H1 (cell line): ENCODE measurements at regions not wholly inside any gene's neighbourhood (a gene's known extent, or its start where the extent isn't known, plus 50 kb on each side); places are given as distances from the start of the nearest gene placed in this dataset.

Experiments used
- CTCF ChIA-PET: fragments of 300-600 bp; sonication (Branson Sonifier 250); formaldehyde crosslinking; loops from one replicate; lab custom pipeline; 2021; ENCODE audit not compliant: partially characterized antibody; lab: Charles Lee
- POLR2A ChIA-PET: fragments of 300-600 bp; sonication (Branson Sonifier 250); formaldehyde crosslinking; loops from one replicate; lab custom pipeline; 2021; ENCODE audit warnings: inconsistent platforms; ENCODE audit not compliant: partially characterized antibody; lab: Charles Lee
- DNase-seq, 2 experiments: peaks; one replicate each; pipeline versions ENCODE4 v3.0.0 to v3.0.0-alpha.2; 2010 to 2022; ENCODE audit warnings: low spot score in 2 of 2, low read depth in 1 of 2, mixed read lengths in 1 of 2
- FAIRE-seq: peaks from 2 replicates; lab custom pipeline; 2011; peaks lifted over from hg19 to GRCh38; lab: Jason Lieb, UNC
- H2AFZ ChIP-seq: 2 replicates; pipeline ENCODE4 v1.8.1; 2012; ENCODE audit warnings: low read length, inconsistent platforms
- H2AK5ac ChIP-seq: 2 replicates; pipeline ENCODE4 v1.6.1; 2013; ENCODE audit warnings: low read depth, low read length
- H2BK120ac ChIP-seq: replicated peaks from 2 replicates; pipeline ENCODE3; 2013; ENCODE audit warnings: low read depth, low read length, inconsistent platforms
- H2BK12ac ChIP-seq: 2 replicates; pipeline ENCODE4 v1.6.1; 2013; ENCODE audit warnings: low read depth, low read length
- H2BK15ac ChIP-seq: 2 replicates; pipeline ENCODE4 v1.6.1; 2013; ENCODE audit warnings: low read length
- H2BK20ac ChIP-seq: 2 replicates; pipeline ENCODE4 v1.6.1; 2013; ENCODE audit warnings: low read length
- H2BK5ac ChIP-seq: 2 replicates; pipeline ENCODE4 v1.6.1; 2013; ENCODE audit warnings: low read depth, low read length
- H3K14ac ChIP-seq: 2 replicates; pipeline ENCODE4 v1.6.1; 2013; ENCODE audit warnings: inconsistent platforms; ENCODE audit not compliant: insufficient read length
- H3K18ac ChIP-seq: 2 replicates; pipeline ENCODE4 v1.6.1; 2013; ENCODE audit warnings: low read length; ENCODE audit errors: extremely low read depth
- H3K23ac ChIP-seq: 2 replicates; pipeline ENCODE4 v1.6.1; 2013; ENCODE audit warnings: inconsistent platforms; ENCODE audit not compliant: insufficient read length
- H3K23me2 ChIP-seq: 2 replicates; pipeline ENCODE4 v1.6.1; 2013; ENCODE audit warnings: low read depth, low read length
- H3K27ac ChIP-seq: 2 replicates; pipeline ENCODE4 v1.6.1; 2011; ENCODE audit warnings: low read depth, low read length, inconsistent platforms
- H3K27me3 ChIP-seq, 4 experiments: replicated peaks in 1 of 4; 1 replicate in 1 of 4; 2 replicates in 3 of 4; pipeline versions ENCODE4 v1.6.1 to v1.8.1; 2011 to 2013; ENCODE audit warnings: low read length in 3 of 4, mild to moderate bottlenecking in 3 of 4, inconsistent platforms in 2 of 4, mixed read lengths in 2 of 4, moderate library complexity in 1 of 4; ENCODE audit not compliant: control insufficient read depth in 3 of 4, insufficient read depth in 3 of 4; ENCODE audit errors: extremely low read depth in 1 of 4
- H3K36me3 ChIP-seq, 4 experiments: 2 replicates each; pipeline versions ENCODE4 v1.6.1 to v1.8.1; 2011 to 2013; ENCODE audit warnings: mild to moderate bottlenecking in 4 of 4, low read length in 3 of 4, moderate library complexity in 2 of 4, control low read depth in 1 of 4, inconsistent platforms in 1 of 4; ENCODE audit not compliant: insufficient read depth in 4 of 4, control insufficient read depth in 2 of 4
- H3K4ac ChIP-seq: replicated peaks from 2 replicates; pipeline ENCODE3; 2013; ENCODE audit warnings: low read length, low read depth, mixed read lengths, inconsistent platforms; ENCODE audit not compliant: insufficient read length
- H3K4me1 ChIP-seq, 4 experiments: replicated peaks in 1 of 4; 1 replicate in 1 of 4; 2 replicates in 3 of 4; pipeline versions ENCODE4 v1.6.1 to v1.8.1; 2011 to 2013; ENCODE audit warnings: low read length in 3 of 4, inconsistent platforms in 2 of 4, mixed read lengths in 1 of 4; ENCODE audit not compliant: insufficient read depth in 4 of 4, control insufficient read depth in 3 of 4
- H3K4me2 ChIP-seq, 2 experiments: 2 replicates each; pipeline versions ENCODE4 v1.6.1 to v1.8.1; 2011 to 2013; ENCODE audit warnings: low read depth in 2 of 2, low read length in 2 of 2, control low read depth in 1 of 2, inconsistent platforms in 1 of 2, mild to moderate bottlenecking in 1 of 2; ENCODE audit not compliant: insufficient read depth in 1 of 2
- H3K4me3 ChIP-seq, 4 experiments: fragments of 200-600, 300-600 bp in 1 of 4; sonication (generic), shearing (Covaris generic), sonication (Bioruptor Twin) in 1 of 4; 2 replicates each; pipeline versions ENCODE4 v1.5.1 to v1.8.1; 2011 to 2016; ENCODE audit warnings: low read length in 4 of 4, low read depth in 3 of 4, control low read depth in 2 of 4, inconsistent platforms in 2 of 4, mild to moderate bottlenecking in 2 of 4, mixed read lengths in 1 of 4, moderate library complexity in 1 of 4; ENCODE audit not compliant: insufficient read depth in 2 of 4; ENCODE audit errors: extremely low read depth in 1 of 4
- H3K56ac ChIP-seq: replicated peaks from 2 replicates; pipeline ENCODE3; 2013; ENCODE audit warnings: low read depth, mild to moderate bottlenecking, mixed read lengths, low read length, inconsistent platforms; ENCODE audit not compliant: insufficient read length
- H3K79me1 ChIP-seq: 2 replicates; pipeline ENCODE4 v1.6.1; 2013; ENCODE audit warnings: low read depth, low read length, control low read depth
- H3K79me2 ChIP-seq, 2 experiments: 2 replicates each; pipeline versions ENCODE4 v1.6.1 to v1.8.1; 2012 to 2013; ENCODE audit warnings: low read length in 2 of 2, mild to moderate bottlenecking in 2 of 2, inconsistent platforms in 1 of 2; ENCODE audit not compliant: insufficient read depth in 2 of 2, control insufficient read depth in 1 of 2
- H3K9ac ChIP-seq, 4 experiments: replicated peaks in 1 of 4; 1 replicate in 1 of 4; 2 replicates in 3 of 4; pipeline versions ENCODE4 v1.6.1 to v1.8.1; 2011 to 2013; ENCODE audit warnings: low read depth in 3 of 4, low read length in 3 of 4, control low read depth in 2 of 4, mild to moderate bottlenecking in 2 of 4, moderate library complexity in 2 of 4, inconsistent platforms in 1 of 4; ENCODE audit errors: extremely low read depth in 1 of 4
- H3K9me3 ChIP-seq, 2 experiments: 2 replicates each; pipeline versions ENCODE4 v1.6.1 to v1.8.1; 2012 to 2013; ENCODE audit warnings: mild to moderate bottlenecking in 2 of 2, moderate library complexity in 2 of 2, control low read depth in 1 of 2, inconsistent platforms in 1 of 2, low read depth in 1 of 2, low read length in 1 of 2, mixed read lengths in 1 of 2; ENCODE audit not compliant: insufficient read depth in 2 of 2
- H4K20me1 ChIP-seq, 2 experiments: replicated peaks in 1 of 2; 2 replicates each; pipeline versions ENCODE3 to v1.8.1; 2011 to 2013; ENCODE audit warnings: inconsistent platforms in 2 of 2, low read length in 2 of 2, mild to moderate bottlenecking in 1 of 2; ENCODE audit not compliant: insufficient read depth in 2 of 2, control insufficient read depth in 1 of 2
- H4K5ac ChIP-seq: 2 replicates; pipeline ENCODE4 v1.6.1; 2013; ENCODE audit warnings: low read length, low read depth, mixed read lengths, inconsistent platforms; ENCODE audit not compliant: insufficient read length
- H4K8ac ChIP-seq: 2 replicates; pipeline ENCODE4 v1.8.0; 2013; ENCODE audit warnings: mild to moderate bottlenecking, moderate library complexity, low read length, inconsistent platforms; ENCODE audit not compliant: insufficient read depth; ENCODE audit errors: extremely low read depth
- H4K91ac ChIP-seq: replicated peaks from 2 replicates; pipeline ENCODE3; 2013; ENCODE audit warnings: low read length, mixed read lengths, inconsistent platforms; ENCODE audit not compliant: insufficient read length
- BCL11A ChIP-seq, 2 experiments: IDR thresholded peaks; one replicate each; pipeline ENCODE4 v1.6.1; 2011; ENCODE audit warnings: low read depth in 2 of 2, low read length in 2 of 2, mild to moderate bottlenecking in 2 of 2
- CBX8 ChIP-seq: fragments of 300-800, 300-1000 bp; sonication (generic); IDR thresholded peaks from 2 replicates; pipeline ENCODE4 v1.7.1; 2016; ENCODE audit warnings: low read depth, low read length, borderline replicate concordance
- CHD2 ChIP-seq: IDR thresholded peaks from 2 replicates; pipeline ENCODE4 v1.6.1; 2012; ENCODE audit warnings: low read length, improper control_type of control experiment
- RAD21 ChIP-seq, 2 experiments: IDR thresholded peaks in 1 of 2; conservative IDR thresholded peaks in 1 of 2; 2 replicates each; pipeline ENCODE4 v1.6.1; 2011; ENCODE audit warnings: low read depth in 2 of 2, low read length in 2 of 2, improper control_type of control experiment in 1 of 2, inconsistent platforms in 1 of 2, mild to moderate bottlenecking in 1 of 2, moderate library complexity in 1 of 2
- SP2 ChIP-seq: IDR thresholded peaks from 2 replicates; pipeline ENCODE4 v1.6.1; 2012; ENCODE audit warnings: mild to moderate bottlenecking, low read length, inconsistent platforms
- SRF ChIP-seq: IDR thresholded peaks from 2 replicates; pipeline ENCODE4 v1.6.1; 2011; ENCODE audit warnings: mild to moderate bottlenecking, low read depth, low read length, moderate library complexity
- TEAD4 ChIP-seq: IDR thresholded peaks from 2 replicates; pipeline ENCODE4 v1.6.1; 2012; ENCODE audit warnings: low read depth, low read length, inconsistent platforms, mixed read lengths
- USF2 ChIP-seq: IDR thresholded peaks from 2 replicates; pipeline ENCODE4 v1.6.1; 2011; ENCODE audit warnings: low read length, improper control_type of control experiment
- WGBS, 2 experiments: shearing (Covaris generic) in 1 of 2; methylation state at CpG; one replicate each; pipeline versions ENCODE4 v1.1.6 to v1.1.7; 2013 to 2015; ENCODE audit warnings: low lambda C conversion rate in 2 of 2, mixed read lengths in 2 of 2, inconsistent platforms in 1 of 2, low coverage in 1 of 2, missing lambda C conversion rate in 1 of 2; ENCODE audit not compliant: insufficient replicate concordance in 2 of 2, insufficient coverage in 1 of 2, insufficient read length in 1 of 2; ENCODE audit errors: extremely low coverage in 1 of 2, missing lambda C conversion rate in 1 of 2; 5-methylcytosine and 5-hydroxymethylcytosine counted together

GRCh38 chr1:4322881-4323280, 331.5 kb upstream of the AJAP1 start:
- H3K27ac ChIP-seq, result no peak overlapping the region
- no peak overlapping the region for H4K91ac ChIP-seq
- no peak overlapping the region for H2BK5ac ChIP-seq
- no peak overlapping the region for H4K5ac ChIP-seq
- H2BK20ac ChIP-seq, result no peak overlapping the region
- no peak overlapping the region for H3K18ac ChIP-seq
- H3K36me3 ChIP-seq, result no peaks in the 10 kb centered on the region
- TF ChIP-seq BCL11A (IDR thresholded peaks at IDR 0.05; ENCODE audit: low read depth in 2 of 2, low read length in 2 of 2) (no peak), TEAD4 (no peak), SRF (no peak), USF2 (no peak), CBX8 (no peak), CHD2 (no peak), RAD21 (IDR thresholded peaks at IDR 0.05 in 1 of 2, conservative IDR thresholded peaks at IDR 0.05 in 1 of 2; ENCODE audit: low read depth in 2 of 2, low read length in 2 of 2) (no peak), SP2 (no peak)
- H4K20me1 ChIP-seq, result no peaks in the 10 kb centered on the region
- H2BK12ac ChIP-seq, result no peak overlapping the region
- no peaks in the 10 kb centered on the region for H3K79me2 ChIP-seq
- H3K4me3 ChIP-seq, result no peak overlapping the region
- FAIRE-seq (no peak), DNase-seq (no peak)
- no peak overlapping the region for H3K4me2 ChIP-seq
- H3K9ac ChIP-seq, result no peak overlapping the region
- no peak overlapping the region for H3K56ac ChIP-seq
- H3K9me3 ChIP-seq, result peaks cover 7 to 55% of the 10 kb centered on the region in 2 experiments; a peak in 3 of 4 replicates
- H2BK15ac ChIP-seq, result no peak overlapping the region
- peaks cover 0 to 6% (median 3%) of the 10 kb centered on the region in 4 experiments; a peak in 3 of 7 replicates for H3K4me1 ChIP-seq
- H3K23ac ChIP-seq, result no peak overlapping the region
- no peak overlapping the region for H2BK120ac ChIP-seq
- H3K27me3 ChIP-seq, result no peaks in the 10 kb centered on the region
- no peaks in the 10 kb centered on the region for H3K23me2 ChIP-seq
- H2AK5ac ChIP-seq, result no peak overlapping the region
- H3K14ac ChIP-seq, result no peak overlapping the region
- POLR2A ChIA-PET, result no interaction called here
- WGBS, 2 experiments, result 86% methylated on average over 7 of the region's 7 CpGs; no CpG with 5 or more reads in 1 of the 2 experiments
- no peak overlapping the region for H3K4ac ChIP-seq
- H3K79me1 ChIP-seq, result no peaks in the 10 kb centered on the region
- CTCF ChIA-PET, result no interaction called here
- H4K8ac ChIP-seq, result no peak overlapping the region
- no peak overlapping the region for H2AFZ ChIP-seq
